ENCODE measurements at regions not wholly inside any gene's neighbourhood (a gene's known extent, or its start where the extent isn't known, plus 50 kb on each side); places are given as distances from the start of the nearest gene placed in this dataset.

GRCh38 chr1:103948526-103948925 lies 198.8 kb downstream of the AMY1C start:
- Histone ChIP-seq H3K9ac (ENCODE audit: low read length) (no peak overlapping the region), H3K79me2 (ENCODE audit: low read length) (no peaks in the 10 kb centered on the region), H3K4me1 (ENCODE audit: low read length) (no peaks in the 10 kb centered on the region), H2AFZ (ENCODE audit: low read length) (no peak overlapping the region), H3K4me3 (ENCODE audit: low read length) (no peak overlapping the region), H3F3A (ENCODE audit: insufficient read depth, low read length) (no peaks in the 10 kb centered on the region), H4K20me1 (ENCODE audit: insufficient read depth, low read length) (no peaks in the 10 kb centered on the region), H3K27ac (ENCODE audit: low read length) (no peak overlapping the region), H3K9me3 (replicated peaks; ENCODE audit: insufficient read depth, low read length) (no peaks in the 10 kb centered on the region), H3K4me2 (ENCODE audit: low read depth, low read length) (no peak overlapping the region), H3K36me3 (replicated peaks; ENCODE audit: insufficient read depth, low read length) (no peaks in the 10 kb centered on the region), H3K27me3 (replicated peaks; ENCODE audit: insufficient read depth, low read length) (no peaks in the 10 kb centered on the region), H3K9me2 (replicated peaks; ENCODE audit: insufficient read depth, low read length) (no peaks in the 10 kb centered on the region)
- no peak for DNase-seq
- TF ChIP-seq EZH2phosphoT487 (IDR thresholded peaks at IDR 0.05; ENCODE audit: low read length) (no peak), EZH2 (optimal IDR thresholded peaks at IDR 0.05; ENCODE audit: low read depth, low read length) (no peak)
- TF ChIP-seq, protein P1, sequence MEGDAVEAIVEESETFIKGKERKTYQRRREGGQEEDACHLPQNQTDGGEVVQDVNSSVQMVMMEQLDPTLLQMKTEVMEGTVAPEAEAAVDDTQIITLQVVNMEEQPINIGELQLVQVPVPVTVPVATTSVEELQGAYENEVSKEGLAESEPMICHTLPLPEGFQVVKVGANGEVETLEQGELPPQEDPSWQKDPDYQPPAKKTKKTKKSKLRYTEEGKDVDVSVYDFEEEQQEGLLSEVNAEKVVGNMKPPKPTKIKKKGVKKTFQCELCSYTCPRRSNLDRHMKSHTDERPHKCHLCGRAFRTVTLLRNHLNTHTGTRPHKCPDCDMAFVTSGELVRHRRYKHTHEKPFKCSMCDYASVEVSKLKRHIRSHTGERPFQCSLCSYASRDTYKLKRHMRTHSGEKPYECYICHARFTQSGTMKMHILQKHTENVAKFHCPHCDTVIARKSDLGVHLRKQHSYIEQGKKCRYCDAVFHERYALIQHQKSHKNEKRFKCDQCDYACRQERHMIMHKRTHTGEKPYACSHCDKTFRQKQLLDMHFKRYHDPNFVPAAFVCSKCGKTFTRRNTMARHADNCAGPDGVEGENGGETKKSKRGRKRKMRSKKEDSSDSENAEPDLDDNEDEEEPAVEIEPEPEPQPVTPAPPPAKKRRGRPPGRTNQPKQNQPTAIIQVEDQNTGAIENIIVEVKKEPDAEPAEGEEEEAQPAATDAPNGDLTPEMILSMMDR (IDR thresholded peaks at IDR 0.05; ENCODE audit: low read length): peak; percentile 27

DNA sequence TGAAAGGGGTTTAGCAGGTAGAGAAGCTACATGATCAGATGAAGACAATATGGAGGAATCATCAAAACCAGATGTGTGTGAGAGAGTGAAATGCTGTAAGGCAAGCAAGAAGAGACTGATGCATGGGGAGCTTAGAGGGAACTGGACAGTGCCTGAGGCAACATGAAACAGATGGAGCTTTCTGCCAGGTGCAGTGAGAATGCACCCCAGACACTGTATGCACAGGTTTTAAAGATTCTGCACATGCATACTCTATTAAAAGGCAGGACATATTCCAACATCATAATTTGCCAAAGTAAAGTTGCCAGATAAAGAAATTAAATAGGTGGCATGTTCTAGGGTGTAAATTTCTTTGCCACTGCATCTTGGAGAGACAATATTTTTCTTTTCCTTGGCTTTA lies 200.1 kb downstream of the AMY1C start:
- TF ChIP-seq, protein P1 (IDR thresholded peaks at IDR 0.05; ENCODE audit: low read length): no peak
- TF ChIP-seq EZH2 (optimal IDR thresholded peaks at IDR 0.05; ENCODE audit: low read depth, low read length) (no peak), EZH2phosphoT487 (IDR thresholded peaks at IDR 0.05; ENCODE audit: low read length) (no peak)
- Histone ChIP-seq H3K27me3 (replicated peaks; ENCODE audit: insufficient read depth, low read length) (no peaks in the 10 kb centered on the region), H3K27ac (ENCODE audit: low read length) (no peak overlapping the region), H3K9me3 (replicated peaks; ENCODE audit: insufficient read depth, low read length) (no peaks in the 10 kb centered on the region), H3K4me2 (ENCODE audit: low read depth, low read length) (no peak overlapping the region), H3K79me2 (ENCODE audit: low read length) (no peaks in the 10 kb centered on the region), H3K4me1 (ENCODE audit: low read length) (no peaks in the 10 kb centered on the region), H3K9me2 (replicated peaks; ENCODE audit: insufficient read depth, low read length) (no peaks in the 10 kb centered on the region), H3K4me3 (ENCODE audit: low read length) (no peak overlapping the region), H2AFZ (ENCODE audit: low read length) (no peak overlapping the region), H3F3A (ENCODE audit: insufficient read depth, low read length) (no peaks in the 10 kb centered on the region), H3K36me3 (replicated peaks; ENCODE audit: insufficient read depth, low read length) (no peaks in the 10 kb centered on the region), H3K9ac (ENCODE audit: low read length) (no peak overlapping the region), H4K20me1 (ENCODE audit: insufficient read depth, low read length) (no peaks in the 10 kb centered on the region)
- DNase-seq: no peak

DNA sequence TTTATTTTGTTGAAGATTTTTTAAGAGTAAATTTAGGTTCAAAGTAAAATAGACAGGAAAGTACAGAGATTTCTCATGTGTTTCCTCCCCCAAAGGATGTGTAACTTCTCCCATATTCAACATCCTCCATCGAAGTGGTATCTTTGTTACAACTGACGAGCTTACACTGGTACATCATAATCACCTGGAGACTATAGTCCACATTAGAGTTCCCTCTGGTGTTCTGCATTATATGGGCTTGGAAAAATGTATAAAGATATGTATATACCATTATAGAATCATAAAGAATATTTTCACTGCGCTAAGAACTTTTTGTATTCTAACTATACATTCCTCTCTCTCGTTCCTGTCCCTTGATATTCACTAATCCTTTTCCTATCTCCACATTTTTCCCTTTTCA lies 203.7 kb downstream of the AMY1C start:
- Histone ChIP-seq H4K20me1 (ENCODE audit: insufficient read depth, low read length) (no peaks in the 10 kb centered on the region), H3K9me3 (replicated peaks; ENCODE audit: insufficient read depth, low read length) (no peaks in the 10 kb centered on the region), H3K27ac (ENCODE audit: low read length) (no peak overlapping the region), H2AFZ (ENCODE audit: low read length) (no peak overlapping the region), H3K9ac (ENCODE audit: low read length) (no peak overlapping the region), H3K27me3 (replicated peaks; ENCODE audit: insufficient read depth, low read length) (no peaks in the 10 kb centered on the region), H3K9me2 (replicated peaks; ENCODE audit: insufficient read depth, low read length) (no peaks in the 10 kb centered on the region), H3K4me2 (ENCODE audit: low read depth, low read length) (no peak overlapping the region), H3K4me3 (ENCODE audit: low read length) (no peak overlapping the region), H3K36me3 (replicated peaks; ENCODE audit: insufficient read depth, low read length) (no peaks in the 10 kb centered on the region), H3F3A (ENCODE audit: insufficient read depth, low read length) (no peaks in the 10 kb centered on the region), H3K79me2 (ENCODE audit: low read length) (no peaks in the 10 kb centered on the region), H3K4me1 (ENCODE audit: low read length) (no peaks in the 10 kb centered on the region)
- TF ChIP-seq EZH2 (optimal IDR thresholded peaks at IDR 0.05; ENCODE audit: low read depth, low read length) (no peak), EZH2phosphoT487 (IDR thresholded peaks at IDR 0.05; ENCODE audit: low read length) (no peak)
- DNase-seq: no peak

GRCh38 chr1:103958699-103959098 lies 209.0 kb downstream of the AMY1C start:
- H3K79me2 ChIP-seq (ENCODE audit: low read length): no peaks in the 10 kb centered on the region
- no peaks in the 10 kb centered on the region for H3F3A ChIP-seq (ENCODE audit: insufficient read depth, low read length)
- no peak overlapping the region for H3K4me2 ChIP-seq (ENCODE audit: low read depth, low read length)
- no peaks in the 10 kb centered on the region for H3K9me3 ChIP-seq (replicated peaks; ENCODE audit: insufficient read depth, low read length)
- peak; percentile 18 for DNase-seq
- H3K27me3 ChIP-seq (replicated peaks; ENCODE audit: insufficient read depth, low read length): no peaks in the 10 kb centered on the region
- no peak overlapping the region for H2AFZ ChIP-seq (ENCODE audit: low read length)
- no peak overlapping the region for H3K27ac ChIP-seq (ENCODE audit: low read length)
- no peak overlapping the region for H3K4me3 ChIP-seq (ENCODE audit: low read length)
- H3K4me1 ChIP-seq (ENCODE audit: low read length): no peaks in the 10 kb centered on the region
- H3K9me2 ChIP-seq (replicated peaks; ENCODE audit: insufficient read depth, low read length): no peaks in the 10 kb centered on the region
- no peak overlapping the region for H3K9ac ChIP-seq (ENCODE audit: low read length)
- TF ChIP-seq EZH2 (optimal IDR thresholded peaks at IDR 0.05; ENCODE audit: low read depth, low read length): no peak
- no peak for TF ChIP-seq EZH2phosphoT487 (IDR thresholded peaks at IDR 0.05; ENCODE audit: low read length)
- TF ChIP-seq, protein P1 (IDR thresholded peaks at IDR 0.05; ENCODE audit: low read length): no peak
- H3K36me3 ChIP-seq (replicated peaks; ENCODE audit: insufficient read depth, low read length): no peaks in the 10 kb centered on the region
- no peaks in the 10 kb centered on the region for H4K20me1 ChIP-seq (ENCODE audit: insufficient read depth, low read length)

All from MM.1S (cell line).